GM06990 (cell line): ENCODE measurements at regions not wholly inside any gene's neighbourhood (a gene's known extent, or its start where the extent isn't known, plus 50 kb on each side); places are given as distances from the start of the nearest gene placed in this dataset.

Experiments
- DNase-seq: peaks from one replicate; pipeline ENCODE4 v3.0.0-alpha.2; 2011; ENCODE audit not compliant: insufficient read length; ENCODE audit errors: extremely low read depth
- H3K27me3 ChIP-seq: replicated peaks from 2 replicates; pipeline ENCODE4 v1.6.0; 2011; ENCODE audit warnings: low read length; ENCODE audit not compliant: control insufficient read depth, insufficient read depth
- H3K36me3 ChIP-seq: 2 replicates; pipeline ENCODE4 v1.5.1; 2011; ENCODE audit warnings: low read length; ENCODE audit not compliant: control insufficient read depth, insufficient read depth
- H3K4me3 ChIP-seq: replicated peaks from 2 replicates; pipeline ENCODE4 v1.5.1; 2011; ENCODE audit warnings: low read depth, mild to moderate bottlenecking, control low read depth, low read length
- TF ChIP-seq, protein P1 (sequence below): IDR thresholded peaks from 2 replicates; pipeline ENCODE4 v1.5.1; 2011; ENCODE audit warnings: low read length, control low read depth, mild to moderate bottlenecking, inconsistent platforms; ENCODE audit not compliant: insufficient read depth, poor library complexity, severe bottlenecking

DNA sequence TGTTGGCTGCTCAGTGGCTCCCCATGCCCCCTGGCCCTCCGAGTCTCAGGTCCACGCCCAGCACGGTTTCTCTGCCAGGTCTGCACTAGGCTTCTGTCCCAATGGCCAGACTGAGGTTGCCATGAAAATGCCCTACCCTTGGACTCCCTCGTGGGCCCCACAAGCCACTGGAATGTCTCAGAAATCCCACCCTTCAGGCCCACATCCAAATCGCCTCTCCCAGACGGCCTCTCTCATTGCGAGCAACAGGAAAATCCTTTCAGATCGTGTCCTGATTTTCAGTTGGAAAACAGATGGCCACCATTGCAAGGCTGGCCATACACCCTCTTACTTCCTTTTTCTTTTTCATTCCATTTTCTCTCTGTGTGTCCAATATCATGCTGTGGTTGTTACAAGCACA lies 77.3 kb downstream of the IRF2BPL start:
- Histone ChIP-seq H3K36me3 (no peaks in the 10 kb centered on the region), H3K4me3 (no peak overlapping the region), H3K27me3 (no peaks in the 10 kb centered on the region)
- TF ChIP-seq, protein P1, sequence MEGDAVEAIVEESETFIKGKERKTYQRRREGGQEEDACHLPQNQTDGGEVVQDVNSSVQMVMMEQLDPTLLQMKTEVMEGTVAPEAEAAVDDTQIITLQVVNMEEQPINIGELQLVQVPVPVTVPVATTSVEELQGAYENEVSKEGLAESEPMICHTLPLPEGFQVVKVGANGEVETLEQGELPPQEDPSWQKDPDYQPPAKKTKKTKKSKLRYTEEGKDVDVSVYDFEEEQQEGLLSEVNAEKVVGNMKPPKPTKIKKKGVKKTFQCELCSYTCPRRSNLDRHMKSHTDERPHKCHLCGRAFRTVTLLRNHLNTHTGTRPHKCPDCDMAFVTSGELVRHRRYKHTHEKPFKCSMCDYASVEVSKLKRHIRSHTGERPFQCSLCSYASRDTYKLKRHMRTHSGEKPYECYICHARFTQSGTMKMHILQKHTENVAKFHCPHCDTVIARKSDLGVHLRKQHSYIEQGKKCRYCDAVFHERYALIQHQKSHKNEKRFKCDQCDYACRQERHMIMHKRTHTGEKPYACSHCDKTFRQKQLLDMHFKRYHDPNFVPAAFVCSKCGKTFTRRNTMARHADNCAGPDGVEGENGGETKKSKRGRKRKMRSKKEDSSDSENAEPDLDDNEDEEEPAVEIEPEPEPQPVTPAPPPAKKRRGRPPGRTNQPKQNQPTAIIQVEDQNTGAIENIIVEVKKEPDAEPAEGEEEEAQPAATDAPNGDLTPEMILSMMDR = no peak
- DNase-seq = no peak

DNA sequence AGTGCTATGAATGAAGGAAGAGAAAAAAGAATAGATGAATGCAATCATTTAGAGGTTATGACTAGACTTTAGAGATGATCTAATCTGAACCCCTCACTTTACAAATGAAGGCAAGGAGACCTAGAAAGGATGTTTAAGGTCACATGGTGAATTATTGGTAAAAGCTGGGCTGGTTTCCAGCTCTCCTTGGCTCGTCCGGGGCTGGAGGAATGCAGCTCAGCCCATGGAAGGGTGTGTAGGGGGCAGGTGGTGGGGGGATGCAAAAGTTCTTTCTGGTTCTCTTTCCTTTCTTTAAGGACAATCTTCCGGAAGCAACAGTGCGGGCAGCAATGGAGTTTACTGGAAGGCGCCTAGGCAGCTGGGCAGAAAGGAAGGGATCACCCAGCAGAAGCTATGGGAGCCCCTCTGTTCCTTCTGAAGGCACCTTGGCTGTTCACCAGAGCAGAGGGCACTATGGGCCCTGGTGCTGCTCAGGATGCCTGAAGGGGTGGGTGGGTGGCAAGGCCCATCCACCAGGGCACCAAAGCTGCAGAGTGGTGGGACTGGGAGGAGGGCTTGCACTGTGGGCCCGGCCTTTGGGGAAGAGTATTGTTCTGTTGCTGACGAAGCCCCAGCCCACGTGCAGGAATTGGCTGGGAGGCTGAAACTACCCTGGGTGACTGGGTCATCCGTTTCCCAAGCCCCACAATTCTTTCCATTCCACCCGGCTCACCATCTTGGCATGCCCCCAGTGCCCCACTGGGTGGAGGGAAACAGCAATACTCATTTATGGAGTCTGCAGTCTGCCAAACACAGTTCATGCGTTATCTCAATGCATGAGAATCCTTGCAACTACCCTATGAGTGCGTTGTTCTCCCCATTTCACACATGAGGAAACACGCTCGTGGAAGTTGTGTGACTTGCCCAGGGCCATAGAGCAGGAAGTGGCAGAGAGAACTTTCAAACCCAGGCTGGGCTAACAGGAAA lies 78.2 kb downstream of the IRF2BPL start:
- Histone ChIP-seq H3K4me3 (no peak overlapping the region), H3K36me3 (no peaks in the 10 kb centered on the region), H3K27me3 (no peaks in the 10 kb centered on the region)
- TF ChIP-seq, protein P1 = no peak
- no peak for DNase-seq

DNA sequence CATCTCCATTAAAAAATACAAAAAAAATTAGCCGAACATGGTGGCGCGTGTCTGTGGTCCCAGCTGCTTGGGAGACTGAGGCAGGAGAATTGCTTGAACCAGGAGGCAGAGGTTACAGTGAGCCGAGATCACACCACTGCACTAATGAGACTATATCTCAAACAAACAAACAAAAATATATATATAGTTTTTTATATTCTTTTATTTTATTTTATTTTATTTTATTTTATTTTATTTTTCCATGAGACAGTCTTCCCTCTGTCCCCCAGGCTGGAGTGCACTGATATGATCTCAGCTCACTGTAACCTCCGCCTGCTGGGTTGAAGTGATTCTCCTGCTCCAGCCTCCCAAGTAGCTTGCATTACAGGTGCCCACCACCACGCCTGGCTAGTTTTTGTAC lies 79.5 kb downstream of the IRF2BPL start:
- TF ChIP-seq, protein P1 = no peak
- no peaks in the 10 kb centered on the region for H3K27me3 ChIP-seq
- H3K4me3 ChIP-seq = no peak overlapping the region
- DNase-seq = no peak
- H3K36me3 ChIP-seq = no peaks in the 10 kb centered on the region

DNA sequence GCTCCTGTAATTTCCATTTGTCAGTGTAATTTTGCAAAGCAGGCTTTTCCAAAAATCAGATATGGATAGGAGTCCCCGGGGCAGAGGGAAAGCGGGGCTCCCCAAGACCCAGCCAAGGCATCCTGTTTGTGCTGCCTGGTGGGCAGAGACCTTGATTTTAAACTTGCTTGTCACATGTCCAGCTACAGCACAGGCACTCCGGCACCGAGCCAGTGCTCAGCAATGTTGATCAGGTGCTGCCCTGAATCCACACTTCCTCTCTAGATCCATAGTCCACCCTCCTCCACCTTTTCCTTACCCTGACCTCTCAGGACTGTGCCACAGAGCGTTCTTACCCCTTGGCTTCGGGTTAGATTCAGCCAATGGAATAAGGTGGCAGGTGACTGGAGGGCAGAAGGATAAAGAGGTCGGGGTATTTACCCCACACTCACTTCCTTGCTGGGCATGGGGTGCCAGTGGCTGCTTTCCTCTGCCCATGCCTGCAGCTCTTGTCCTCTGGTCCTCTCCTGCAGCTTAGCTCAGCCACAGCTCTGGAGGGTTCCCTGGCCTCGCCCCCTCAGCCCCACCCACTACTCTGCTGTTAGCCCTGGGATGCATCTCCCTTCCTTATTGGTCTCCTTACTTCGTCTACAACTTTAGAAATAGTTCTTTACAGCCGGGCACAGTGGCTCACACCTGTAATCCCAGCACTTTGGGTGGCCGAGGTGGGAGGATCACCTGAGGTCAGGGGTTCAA lies 80.1 kb downstream of the IRF2BPL start:
- no peaks in the 10 kb centered on the region for H3K36me3 ChIP-seq
- DNase-seq = no peak
- H3K27me3 ChIP-seq = no peaks in the 10 kb centered on the region
- H3K4me3 ChIP-seq = no peak overlapping the region
- TF ChIP-seq, protein P1 = no peak

DNA sequence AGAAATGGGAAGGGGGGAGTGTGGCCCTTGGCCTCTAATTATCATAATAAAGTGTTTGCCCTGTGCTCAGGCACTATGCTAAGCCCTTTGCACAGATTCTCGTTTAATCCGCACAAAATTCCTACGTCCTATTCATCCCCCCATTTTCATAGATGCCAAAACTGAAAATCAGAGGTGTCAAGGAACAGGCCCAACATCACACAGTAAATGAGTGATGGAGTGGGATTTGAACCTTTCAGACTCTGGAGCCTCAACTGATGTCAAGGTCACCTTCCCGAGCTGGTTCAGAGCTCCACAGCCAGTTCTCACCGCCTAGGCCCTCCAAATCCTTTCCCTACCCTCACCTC lies 80.7 kb downstream of the IRF2BPL start:
- no peaks in the 10 kb centered on the region for H3K27me3 ChIP-seq
- DNase-seq = no peak
- TF ChIP-seq, protein P1 = no peak
- no peaks in the 10 kb centered on the region for H3K36me3 ChIP-seq
- H3K4me3 ChIP-seq = no peak overlapping the region
